Mesodermal cell (in vitro differentiated cells): ENCODE measurements at regions not wholly inside any gene's neighbourhood (a gene's known extent, or its start where the extent isn't known, plus 50 kb on each side); places are given as distances from the start of the nearest gene placed in this dataset.

Experiments
- H3K27ac ChIP-seq: 2 replicates; pipeline ENCODE4 v1.7.0; 2013; ENCODE audit warnings: mild to moderate bottlenecking, low read depth, low read length, moderate library complexity; ENCODE audit not compliant: severe bottlenecking
- H3K36me3 ChIP-seq: 2 replicates; pipeline ENCODE4 v1.7.1; 2013; ENCODE audit warnings: mild to moderate bottlenecking, low read length, moderate library complexity; ENCODE audit not compliant: control insufficient read depth, insufficient read depth
- H3K4me1 ChIP-seq: one replicate; pipeline ENCODE4 v1.7.1; 2013; ENCODE audit warnings: mild to moderate bottlenecking, low read length; ENCODE audit not compliant: insufficient read depth, control insufficient read depth, poor library complexity, severe bottlenecking
- H3K4me3 ChIP-seq: 2 replicates; pipeline ENCODE4 v1.7.0; 2013; ENCODE audit warnings: low read length, control low read depth, mild to moderate bottlenecking; ENCODE audit not compliant: insufficient read depth, poor library complexity, severe bottlenecking; ENCODE audit errors: extremely low read depth
- H3K9me3 ChIP-seq: 2 replicates; pipeline ENCODE4 v1.7.1; 2013; ENCODE audit warnings: mild to moderate bottlenecking, low read length, moderate library complexity; ENCODE audit not compliant: control insufficient read depth
- WGBS, 2 experiments: methylation state at CpG; one replicate each; pipeline ENCODE4 v1.1.5; 2013; ENCODE audit warnings: missing lambda C conversion rate in 2 of 2; ENCODE audit not compliant: insufficient coverage in 2 of 2; 5-methylcytosine and 5-hydroxymethylcytosine counted together

- Histone ChIP-seq H3K27ac (no peak overlapping the region), H3K4me1 (no peaks in the 10 kb centered on the region), H3K9me3 (peaks cover 5% of the 10 kb centered on the region), H3K36me3 (no peaks in the 10 kb centered on the region), H3K4me3 (no peak overlapping the region)
- WGBS, 2 experiments = 59 to 84% methylated on average over 3 of the region's 4 CpGs
Measured at GRCh38 chr12:13311551-13311950, 115.0 kb downstream of the EMP1 start.

- no peaks in the 10 kb centered on the region for H3K4me1 ChIP-seq
- H3K27ac ChIP-seq = no peak overlapping the region
- no peak overlapping the region for H3K4me3 ChIP-seq
- H3K36me3 ChIP-seq = no peaks in the 10 kb centered on the region
- 85 to 89% methylated on average over 2 to 4 of the region's 4 CpGs for WGBS, 2 experiments
- no peaks in the 10 kb centered on the region for H3K9me3 ChIP-seq
Measured at GRCh38 chr12:13307143-13307816, 110.8 kb downstream of the EMP1 start.

- Histone ChIP-seq H3K27ac (no peak overlapping the region), H3K9me3 (no peaks in the 10 kb centered on the region), H3K4me3 (no peak overlapping the region), H3K4me1 (no peaks in the 10 kb centered on the region), H3K36me3 (no peaks in the 10 kb centered on the region)
- WGBS, 2 experiments = no CpG with 5 or more reads among the region's 2 CpGs
Measured at GRCh38 chr12:13304924-13305323, 108.4 kb downstream of the EMP1 start.

- Histone ChIP-seq H3K4me3 (no peak overlapping the region), H3K9me3 (no peaks in the 10 kb centered on the region), H3K36me3 (no peaks in the 10 kb centered on the region), H3K27ac (no peak overlapping the region), H3K4me1 (no peaks in the 10 kb centered on the region)
- WGBS, 2 experiments = 43 to 80% methylated on average over 1 of the region's 1 CpG
Measured at GRCh38 chr12:13299457-13299856, 102.9 kb downstream of the EMP1 start.

- WGBS, 2 experiments = 50 to 90% methylated on average over 2 of the region's 4 CpGs
- H3K4me3 ChIP-seq = no peak overlapping the region
- H3K27ac ChIP-seq = no peak overlapping the region
Measured at GRCh38 chr12:13293096-13293495, 96.6 kb downstream of the EMP1 start.

GRCh38 chr12:13289653-13290289, 93.2 kb downstream of the EMP1 start:
- Histone ChIP-seq H3K4me1 (peaks cover 2% of the 10 kb centered on the region), H3K9me3 (no peaks in the 10 kb centered on the region), H3K4me3 (no peak overlapping the region), H3K27ac (no peak overlapping the region), H3K36me3 (no peaks in the 10 kb centered on the region)

More at GRCh38 chr12:13293096-13293495, 96.6 kb downstream of the EMP1 start:
- no peaks in the 10 kb centered on the region for H3K36me3 ChIP-seq
- no peaks in the 10 kb centered on the region for H3K9me3 ChIP-seq
- peaks cover 2% of the 10 kb centered on the region for H3K4me1 ChIP-seq

- Histone ChIP-seq H3K27ac (no peak overlapping the region), H3K36me3 (no peaks in the 10 kb centered on the region), H3K4me1 (peaks cover 2% of the 10 kb centered on the region), H3K9me3 (no peaks in the 10 kb centered on the region), H3K4me3 (no peak overlapping the region)
- 90 to 98% methylated on average over 5 to 7 of the region's 11 CpGs for WGBS, 2 experiments
Measured at GRCh38 chr12:13288937-13289652, 92.6 kb downstream of the EMP1 start.

- Histone ChIP-seq H3K4me3 (no peak overlapping the region), H3K36me3 (no peaks in the 10 kb centered on the region), H3K4me1 (peaks cover 2% of the 10 kb centered on the region), H3K27ac (no peak overlapping the region), H3K9me3 (no peaks in the 10 kb centered on the region)
- WGBS, 2 experiments = 70 to 100% methylated on average over 1 of the region's 1 CpG
Measured at GRCh38 chr12:13288501-13288900, 92.0 kb downstream of the EMP1 start.

GRCh38 chr12:13283867-13284266, 87.3 kb downstream of the EMP1 start:
- H3K27ac ChIP-seq = no peak overlapping the region
- peaks cover 4% of the 10 kb centered on the region for H3K9me3 ChIP-seq
- H3K4me1 ChIP-seq = no peaks in the 10 kb centered on the region
- no peaks in the 10 kb centered on the region for H3K36me3 ChIP-seq
- no peak overlapping the region for H3K4me3 ChIP-seq

GRCh38 chr12:13282861-13283260, 86.3 kb downstream of the EMP1 start:
- no peaks in the 10 kb centered on the region for H3K4me1 ChIP-seq
- H3K4me3 ChIP-seq = no peak overlapping the region
- no peak overlapping the region for H3K27ac ChIP-seq
- 64 to 89% methylated on average over 2 of the region's 2 CpGs for WGBS, 2 experiments
- no peaks in the 10 kb centered on the region for H3K36me3 ChIP-seq
- peaks cover 4% of the 10 kb centered on the region for H3K9me3 ChIP-seq

- H3K36me3 ChIP-seq = no peaks in the 10 kb centered on the region
- 20% methylated on average over 29 of the region's 32 CpGs for WGBS, 2 experiments
- peaks cover 4% of the 10 kb centered on the region for H3K9me3 ChIP-seq
- H3K27ac ChIP-seq = no peak overlapping the region
- peaks cover 6% of the 10 kb centered on the region for H3K4me1 ChIP-seq
- no peak overlapping the region for H3K4me3 ChIP-seq
Measured at GRCh38 chr12:13278249-13278787, 81.8 kb downstream of the EMP1 start.
